ENCODE measurements at regions not wholly inside any gene's neighbourhood (a gene's known extent, or its start where the extent isn't known, plus 50 kb on each side); places are given as distances from the start of the nearest gene placed in this dataset.

DNA sequence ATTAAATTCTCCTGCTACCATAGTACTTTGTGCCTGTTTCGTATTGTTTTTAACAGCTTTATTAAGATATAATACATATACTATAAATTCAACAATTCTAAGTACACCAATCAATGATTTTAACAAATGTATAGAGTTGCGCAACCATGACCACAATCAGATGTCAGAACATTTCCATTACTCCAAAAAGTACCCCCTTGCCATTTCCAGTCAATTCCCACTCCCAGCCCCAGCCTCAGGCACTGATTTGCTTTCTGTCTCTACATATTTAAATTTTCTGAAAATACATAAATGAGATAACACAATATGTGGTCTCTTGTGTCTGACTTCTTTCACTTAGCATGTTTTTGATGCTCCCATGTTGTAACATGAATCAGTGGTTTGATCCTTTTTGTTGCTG lies 193.9 kb downstream of the FIGN start:
- H3K79me2 ChIP-seq (ENCODE audit: insufficient read depth, low read length): no peaks in the 10 kb centered on the region
- no peak overlapping the region for H2AFZ ChIP-seq (ENCODE audit: low read length)
- no peaks in the 10 kb centered on the region for H3K9me2 ChIP-seq (replicated peaks; ENCODE audit: low read depth, low read length)
- H4K20me1 ChIP-seq (ENCODE audit: insufficient read depth, low read length, poor library complexity, severe bottlenecking): no peaks in the 10 kb centered on the region
- H3K4me2 ChIP-seq (ENCODE audit: low read depth, low read length, poor library complexity, severe bottlenecking): no peak overlapping the region
- TF ChIP-seq EZH2phosphoT487 (IDR thresholded peaks at IDR 0.05; ENCODE audit: borderline replicate concordance): no peak
- TF ChIP-seq, protein P1, sequence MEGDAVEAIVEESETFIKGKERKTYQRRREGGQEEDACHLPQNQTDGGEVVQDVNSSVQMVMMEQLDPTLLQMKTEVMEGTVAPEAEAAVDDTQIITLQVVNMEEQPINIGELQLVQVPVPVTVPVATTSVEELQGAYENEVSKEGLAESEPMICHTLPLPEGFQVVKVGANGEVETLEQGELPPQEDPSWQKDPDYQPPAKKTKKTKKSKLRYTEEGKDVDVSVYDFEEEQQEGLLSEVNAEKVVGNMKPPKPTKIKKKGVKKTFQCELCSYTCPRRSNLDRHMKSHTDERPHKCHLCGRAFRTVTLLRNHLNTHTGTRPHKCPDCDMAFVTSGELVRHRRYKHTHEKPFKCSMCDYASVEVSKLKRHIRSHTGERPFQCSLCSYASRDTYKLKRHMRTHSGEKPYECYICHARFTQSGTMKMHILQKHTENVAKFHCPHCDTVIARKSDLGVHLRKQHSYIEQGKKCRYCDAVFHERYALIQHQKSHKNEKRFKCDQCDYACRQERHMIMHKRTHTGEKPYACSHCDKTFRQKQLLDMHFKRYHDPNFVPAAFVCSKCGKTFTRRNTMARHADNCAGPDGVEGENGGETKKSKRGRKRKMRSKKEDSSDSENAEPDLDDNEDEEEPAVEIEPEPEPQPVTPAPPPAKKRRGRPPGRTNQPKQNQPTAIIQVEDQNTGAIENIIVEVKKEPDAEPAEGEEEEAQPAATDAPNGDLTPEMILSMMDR (conservative IDR thresholded peaks at IDR 0.05; ENCODE audit: low read length): no peak
- H3K4me1 ChIP-seq (ENCODE audit: insufficient read depth, low read length, poor library complexity, severe bottlenecking): no peaks in the 10 kb centered on the region
- H3K9me3 ChIP-seq (ENCODE audit: insufficient read depth, low read depth, low read length): no peaks in the 10 kb centered on the region
- H3K36me3 ChIP-seq (ENCODE audit: insufficient read depth, low read length): no peaks in the 10 kb centered on the region
- no peaks in the 10 kb centered on the region for H3K27me3 ChIP-seq (ENCODE audit: insufficient read depth, low read length, poor library complexity, severe bottlenecking)
- no peak overlapping the region for H3K4me3 ChIP-seq (ENCODE audit: low read length, poor library complexity, severe bottlenecking)
- H3K9ac ChIP-seq (ENCODE audit: low read depth, low read length, poor library complexity, severe bottlenecking): no peak overlapping the region
- no peaks in the 10 kb centered on the region for H3F3A ChIP-seq (ENCODE audit: low read depth)

DNA sequence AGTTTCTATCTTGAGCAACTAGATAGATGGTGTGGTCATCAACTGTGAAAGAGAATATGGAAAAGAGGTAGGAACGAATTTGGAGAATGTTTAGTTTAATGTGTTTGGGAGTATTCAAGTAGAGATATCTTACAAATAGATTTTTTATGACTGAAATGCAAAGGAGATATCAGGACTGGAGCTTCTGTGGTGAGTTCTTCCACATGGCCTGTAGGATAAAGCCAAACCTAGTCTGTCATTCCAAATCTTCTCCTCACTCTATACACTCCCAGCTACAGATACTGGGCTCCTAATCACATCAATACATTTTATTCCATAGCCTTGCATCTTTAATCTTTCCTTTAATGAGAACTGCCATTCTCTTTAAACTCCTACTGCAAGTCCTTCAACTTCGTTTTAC lies 194.3 kb downstream of the FIGN start:
- Histone ChIP-seq H3K9me2 (replicated peaks; ENCODE audit: low read depth, low read length) (no peaks in the 10 kb centered on the region), H3K4me1 (ENCODE audit: insufficient read depth, low read length, poor library complexity, severe bottlenecking) (no peaks in the 10 kb centered on the region), H3K79me2 (ENCODE audit: insufficient read depth, low read length) (no peaks in the 10 kb centered on the region), H3F3A (ENCODE audit: low read depth) (no peaks in the 10 kb centered on the region), H3K27me3 (ENCODE audit: insufficient read depth, low read length, poor library complexity, severe bottlenecking) (no peaks in the 10 kb centered on the region), H3K36me3 (ENCODE audit: insufficient read depth, low read length) (no peaks in the 10 kb centered on the region), H3K4me3 (ENCODE audit: low read length, poor library complexity, severe bottlenecking) (no peak overlapping the region), H3K9me3 (ENCODE audit: insufficient read depth, low read depth, low read length) (no peaks in the 10 kb centered on the region), H3K9ac (ENCODE audit: low read depth, low read length, poor library complexity, severe bottlenecking) (no peak overlapping the region), H2AFZ (ENCODE audit: low read length) (no peak overlapping the region), H4K20me1 (ENCODE audit: insufficient read depth, low read length, poor library complexity, severe bottlenecking) (no peaks in the 10 kb centered on the region), H3K4me2 (ENCODE audit: low read depth, low read length, poor library complexity, severe bottlenecking) (no peak overlapping the region)
- TF ChIP-seq, protein P1 (conservative IDR thresholded peaks at IDR 0.05; ENCODE audit: low read length): no peak
- no peak for TF ChIP-seq EZH2phosphoT487 (IDR thresholded peaks at IDR 0.05; ENCODE audit: borderline replicate concordance)

GRCh38 chr2:163528640-163529217 lies 207.1 kb downstream of the FIGN start:
- no peak for TF ChIP-seq EZH2phosphoT487 (IDR thresholded peaks at IDR 0.05; ENCODE audit: borderline replicate concordance)
- TF ChIP-seq, protein P1 (conservative IDR thresholded peaks at IDR 0.05; ENCODE audit: low read length): no peak
- Histone ChIP-seq H3K4me2 (ENCODE audit: low read depth, low read length, poor library complexity, severe bottlenecking) (no peak overlapping the region), H3K36me3 (ENCODE audit: insufficient read depth, low read length) (no peaks in the 10 kb centered on the region), H3K79me2 (ENCODE audit: insufficient read depth, low read length) (no peaks in the 10 kb centered on the region), H3K4me3 (ENCODE audit: low read length, poor library complexity, severe bottlenecking) (no peak overlapping the region), H3K9ac (ENCODE audit: low read depth, low read length, poor library complexity, severe bottlenecking) (no peak overlapping the region), H3K27me3 (ENCODE audit: insufficient read depth, low read length, poor library complexity, severe bottlenecking) (no peaks in the 10 kb centered on the region), H4K20me1 (ENCODE audit: insufficient read depth, low read length, poor library complexity, severe bottlenecking) (no peaks in the 10 kb centered on the region), H3K9me3 (ENCODE audit: insufficient read depth, low read depth, low read length) (no peaks in the 10 kb centered on the region), H3K9me2 (replicated peaks; ENCODE audit: low read depth, low read length) (no peaks in the 10 kb centered on the region), H2AFZ (ENCODE audit: low read length) (no peak overlapping the region), H3F3A (ENCODE audit: low read depth) (no peaks in the 10 kb centered on the region), H3K4me1 (ENCODE audit: insufficient read depth, low read length, poor library complexity, severe bottlenecking) (no peaks in the 10 kb centered on the region)
